ENCODE measurements at regions not wholly inside any gene's neighbourhood (a gene's known extent, or its start where the extent isn't known, plus 50 kb on each side); places are given as distances from the start of the nearest gene placed in this dataset.

GRCh38 chr4:18777190-18777930 lies 755.8 kb upstream of the LCORL start:
- no peak for TF ChIP-seq CTCF (IDR thresholded peaks at IDR 0.05)
- TF ChIP-seq POLR2A (IDR thresholded peaks at IDR 0.05): no peak

Measured in testis (tissue), 2 donors.